ENCODE measurements at regions not wholly inside any gene's neighbourhood (a gene's known extent, or its start where the extent isn't known, plus 50 kb on each side); places are given as distances from the start of the nearest gene placed in this dataset.

- TF ChIP-seq, protein P1, sequence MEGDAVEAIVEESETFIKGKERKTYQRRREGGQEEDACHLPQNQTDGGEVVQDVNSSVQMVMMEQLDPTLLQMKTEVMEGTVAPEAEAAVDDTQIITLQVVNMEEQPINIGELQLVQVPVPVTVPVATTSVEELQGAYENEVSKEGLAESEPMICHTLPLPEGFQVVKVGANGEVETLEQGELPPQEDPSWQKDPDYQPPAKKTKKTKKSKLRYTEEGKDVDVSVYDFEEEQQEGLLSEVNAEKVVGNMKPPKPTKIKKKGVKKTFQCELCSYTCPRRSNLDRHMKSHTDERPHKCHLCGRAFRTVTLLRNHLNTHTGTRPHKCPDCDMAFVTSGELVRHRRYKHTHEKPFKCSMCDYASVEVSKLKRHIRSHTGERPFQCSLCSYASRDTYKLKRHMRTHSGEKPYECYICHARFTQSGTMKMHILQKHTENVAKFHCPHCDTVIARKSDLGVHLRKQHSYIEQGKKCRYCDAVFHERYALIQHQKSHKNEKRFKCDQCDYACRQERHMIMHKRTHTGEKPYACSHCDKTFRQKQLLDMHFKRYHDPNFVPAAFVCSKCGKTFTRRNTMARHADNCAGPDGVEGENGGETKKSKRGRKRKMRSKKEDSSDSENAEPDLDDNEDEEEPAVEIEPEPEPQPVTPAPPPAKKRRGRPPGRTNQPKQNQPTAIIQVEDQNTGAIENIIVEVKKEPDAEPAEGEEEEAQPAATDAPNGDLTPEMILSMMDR (IDR thresholded peaks at IDR 0.05 in 4 of 5, conservative IDR thresholded peaks at IDR 0.05 in 1 of 5), result no peak
- no peak for TF ChIP-seq POLR2A (IDR thresholded peaks at IDR 0.05)
Measured at GRCh38 chr5:124261848-124262247, 484.6 kb downstream of the ZNF608 start.

Measured in gastrocnemius medialis (tissue), 4 donors.